RWPE2 (cell line): ENCODE measurements at regions not wholly inside any gene's neighbourhood (a gene's known extent, or its start where the extent isn't known, plus 50 kb on each side); places are given as distances from the start of the nearest gene placed in this dataset.
"Not testable (repeated sequence)": the region's sequence is repeated elsewhere in the genome, so short reads cannot be mapped to it uniquely, and the experiment has no call there.

Experiments
- ATAC-seq: fragments of 200-7000 bp; cut with Tn5 transposase; 3 replicates; pipeline ENCODE4 v1.9.1; 2021; ENCODE audit warnings: low read depth
- DNase-seq: peaks from one replicate; pipeline ENCODE4 v3.0.0-alpha.2; 2020; ENCODE audit warnings: low spot score
- H3K27ac ChIP-seq: fragments of 450-650 bp; 2 replicates; pipeline ENCODE4 v1.5.1; 2017; ENCODE audit warnings: mild to moderate bottlenecking; ENCODE audit not compliant: poor library complexity, severe bottlenecking
- H3K27me3 ChIP-seq: fragments of 250-450 bp; sonication (Bioruptor Pico); 2 replicates; pipeline ENCODE4 v1.5.1; 2021; ENCODE audit warnings: mild to moderate bottlenecking, moderate library complexity; ENCODE audit not compliant: insufficient read depth, poor library complexity, severe bottlenecking
- H3K36me3 ChIP-seq: fragments of 250-450 bp; sonication (Bioruptor Pico); 2 replicates; pipeline ENCODE4 v1.5.1; 2020; ENCODE audit warnings: low read depth, mild to moderate bottlenecking, moderate library complexity
- H3K4me1 ChIP-seq: fragments of 250-450 bp; sonication (Bioruptor Pico); 2 replicates; pipeline ENCODE4 v1.5.1; 2021; ENCODE audit warnings: mild to moderate bottlenecking, moderate library complexity; ENCODE audit not compliant: insufficient read depth, poor library complexity, severe bottlenecking
- H3K4me3 ChIP-seq: fragments of 250-450 bp; sonication (Bioruptor Pico); 2 replicates; pipeline ENCODE4 v1.5.1; 2021; ENCODE audit warnings: mild to moderate bottlenecking, moderate library complexity; ENCODE audit not compliant: severe bottlenecking
- H3K9me3 ChIP-seq: fragments of 250-450 bp; sonication (Bioruptor Pico); 2 replicates; pipeline ENCODE4 v1.5.1; 2021; ENCODE audit warnings: mild to moderate bottlenecking, moderate library complexity; ENCODE audit not compliant: severe bottlenecking
- TF ChIP-seq, protein P1 (sequence below): fragments of 450-650 bp; IDR thresholded peaks from one replicate; pipeline ENCODE4 v1.5.1; 2017; ENCODE audit warnings: mild to moderate bottlenecking, moderate library complexity; ENCODE audit not compliant: poor library complexity, severe bottlenecking

DNA sequence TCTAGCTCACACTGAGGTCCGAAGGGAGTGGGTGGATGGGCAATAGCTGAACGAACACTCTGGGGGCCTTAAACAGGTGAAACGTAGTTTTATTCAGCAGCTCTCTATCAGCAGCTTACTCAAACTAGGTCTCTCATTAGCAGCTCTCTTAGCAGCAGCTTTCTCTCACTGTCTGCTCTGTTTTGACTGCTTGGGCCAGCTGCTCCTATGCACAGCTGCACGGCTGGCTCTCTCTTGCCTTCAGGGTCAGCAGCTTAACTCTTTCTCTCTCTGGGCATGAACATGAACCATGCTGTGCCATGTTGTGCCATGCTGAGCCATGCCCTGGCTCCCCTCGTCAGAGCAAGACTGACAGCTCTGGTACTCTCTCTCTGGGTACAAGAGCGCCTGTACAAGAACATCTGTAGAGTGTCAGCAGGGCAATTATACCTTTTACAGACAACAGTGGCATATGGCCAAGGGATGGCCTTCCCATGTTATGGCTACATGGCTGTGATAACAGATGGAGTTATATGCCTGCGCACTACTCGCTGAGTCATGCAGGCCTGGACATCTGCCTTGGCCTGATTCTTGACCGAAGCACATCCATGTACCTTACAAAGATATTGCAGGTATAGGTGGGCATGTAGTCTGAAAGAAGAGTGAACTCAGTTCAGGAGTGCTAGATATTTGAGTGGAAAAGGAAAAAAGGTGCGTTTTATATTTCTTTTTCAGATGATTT lies 152.4 kb downstream of the LEPR start:
- Histone ChIP-seq H3K36me3 (no peaks in the 10 kb centered on the region), H3K4me3 (no peak overlapping the region), H3K4me1 (no peaks in the 10 kb centered on the region), H3K9me3 (no peaks in the 10 kb centered on the region), H3K27me3 (no peaks in the 10 kb centered on the region), H3K27ac (no peak overlapping the region)
- no peak for ATAC-seq
- TF ChIP-seq, protein P1, sequence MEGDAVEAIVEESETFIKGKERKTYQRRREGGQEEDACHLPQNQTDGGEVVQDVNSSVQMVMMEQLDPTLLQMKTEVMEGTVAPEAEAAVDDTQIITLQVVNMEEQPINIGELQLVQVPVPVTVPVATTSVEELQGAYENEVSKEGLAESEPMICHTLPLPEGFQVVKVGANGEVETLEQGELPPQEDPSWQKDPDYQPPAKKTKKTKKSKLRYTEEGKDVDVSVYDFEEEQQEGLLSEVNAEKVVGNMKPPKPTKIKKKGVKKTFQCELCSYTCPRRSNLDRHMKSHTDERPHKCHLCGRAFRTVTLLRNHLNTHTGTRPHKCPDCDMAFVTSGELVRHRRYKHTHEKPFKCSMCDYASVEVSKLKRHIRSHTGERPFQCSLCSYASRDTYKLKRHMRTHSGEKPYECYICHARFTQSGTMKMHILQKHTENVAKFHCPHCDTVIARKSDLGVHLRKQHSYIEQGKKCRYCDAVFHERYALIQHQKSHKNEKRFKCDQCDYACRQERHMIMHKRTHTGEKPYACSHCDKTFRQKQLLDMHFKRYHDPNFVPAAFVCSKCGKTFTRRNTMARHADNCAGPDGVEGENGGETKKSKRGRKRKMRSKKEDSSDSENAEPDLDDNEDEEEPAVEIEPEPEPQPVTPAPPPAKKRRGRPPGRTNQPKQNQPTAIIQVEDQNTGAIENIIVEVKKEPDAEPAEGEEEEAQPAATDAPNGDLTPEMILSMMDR, result no peak
- no peak for DNase-seq

DNA sequence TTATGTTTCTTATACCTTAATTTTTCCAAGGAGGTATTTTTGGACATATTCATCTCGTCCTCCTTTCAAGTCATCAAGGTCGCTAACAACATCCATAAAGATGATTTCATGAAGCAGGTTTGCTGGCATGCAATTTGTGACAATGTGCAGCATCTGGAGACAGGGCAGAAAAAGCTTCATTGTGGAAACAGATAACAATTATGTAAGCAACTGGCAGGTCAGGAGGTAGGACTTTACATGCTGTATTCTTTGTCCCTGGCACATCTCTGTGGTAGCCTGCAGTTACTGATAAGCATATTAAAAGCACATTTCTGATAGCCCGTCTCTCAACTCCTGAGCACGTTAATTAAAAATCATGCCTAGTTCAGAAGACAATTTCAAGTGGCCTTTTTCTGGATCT lies 156.8 kb downstream of the LEPR start:
- Histone ChIP-seq H3K4me1 (no peaks in the 10 kb centered on the region), H3K9me3 (no peaks in the 10 kb centered on the region), H3K27me3 (no peaks in the 10 kb centered on the region), H3K4me3 (no peak overlapping the region), H3K36me3 (no peaks in the 10 kb centered on the region), H3K27ac (no peak overlapping the region)
- DNase-seq, result no peak
- TF ChIP-seq, protein P1, result no peak
- no peak for ATAC-seq

DNA sequence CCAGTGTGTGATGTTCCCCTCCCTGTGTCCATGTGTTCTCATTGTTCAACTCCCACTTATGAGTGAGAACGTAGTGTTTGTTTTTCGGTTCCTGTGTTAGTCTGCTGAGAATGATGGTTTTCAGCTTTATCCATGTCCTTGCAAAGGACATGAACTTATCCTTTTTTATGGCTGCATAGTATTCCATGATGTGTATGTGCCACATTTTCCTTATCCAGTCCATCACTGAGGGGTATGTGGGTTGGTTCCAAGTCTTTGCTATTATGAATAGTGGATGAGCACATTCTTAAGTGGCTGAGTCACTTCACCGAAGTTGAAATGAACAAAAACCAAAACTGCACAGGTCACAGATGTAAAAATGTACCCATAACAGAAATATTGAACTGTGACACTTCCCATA lies 157.5 kb downstream of the LEPR start:
- not testable (repeated sequence) for H3K4me3 ChIP-seq, H3K27me3 ChIP-seq, H3K27ac ChIP-seq, H3K36me3 ChIP-seq, H3K9me3 ChIP-seq, H3K4me1 ChIP-seq, ATAC-seq, DNase-seq

DNA sequence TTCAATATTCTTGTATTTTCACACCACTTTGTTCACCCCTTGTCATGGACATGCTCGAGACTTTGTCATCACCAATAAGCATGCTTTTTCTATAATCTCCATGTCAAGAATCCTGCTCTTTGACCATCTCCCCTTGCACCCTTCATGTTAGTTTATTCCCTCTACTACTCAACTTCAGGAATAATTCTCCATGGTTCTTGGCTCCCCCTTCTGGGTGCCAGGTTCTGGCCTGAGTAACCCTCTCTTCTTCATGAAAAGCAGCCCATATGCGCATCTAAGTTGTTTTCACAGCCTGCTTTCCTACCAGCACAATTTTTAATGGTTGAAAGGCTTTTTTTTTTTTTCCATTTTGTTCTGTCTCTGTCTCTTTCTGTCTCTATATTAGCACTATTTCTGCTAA lies 160.7 kb downstream of the LEPR start:
- Histone ChIP-seq H3K27me3 (no peaks in the 10 kb centered on the region), H3K9me3 (no peaks in the 10 kb centered on the region), H3K4me1 (no peaks in the 10 kb centered on the region), H3K4me3 (no peak overlapping the region), H3K36me3 (no peaks in the 10 kb centered on the region), H3K27ac (no peak overlapping the region)
- DNase-seq (no peak), ATAC-seq (no peak)
- TF ChIP-seq, protein P1, result no peak

DNA sequence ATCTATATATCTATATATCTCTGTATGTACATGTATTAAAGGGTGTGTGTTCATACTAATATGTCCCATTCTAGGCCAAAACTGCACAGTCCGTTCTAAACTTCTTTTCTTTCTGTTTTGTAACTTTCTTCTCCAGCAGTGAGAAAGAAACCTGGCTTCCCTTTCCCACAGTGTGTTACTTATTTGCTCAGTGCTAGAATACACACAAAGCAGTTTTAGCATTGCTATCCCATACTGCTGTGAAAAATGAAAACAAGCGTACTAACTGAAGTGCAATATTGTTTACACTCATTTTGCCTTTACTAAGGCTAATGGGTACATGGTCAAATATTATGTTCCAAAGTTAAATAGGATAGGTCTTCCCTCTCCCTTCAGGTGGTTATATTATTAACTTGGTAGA lies 163.9 kb downstream of the LEPR start:
- H3K9me3 ChIP-seq, result no peaks in the 10 kb centered on the region
- no peaks in the 10 kb centered on the region for H3K36me3 ChIP-seq
- ATAC-seq, result no peak
- DNase-seq, result no peak
- H3K4me3 ChIP-seq, result no peak overlapping the region
- no peaks in the 10 kb centered on the region for H3K27me3 ChIP-seq
- TF ChIP-seq, protein P1, result no peak
- H3K4me1 ChIP-seq, result no peaks in the 10 kb centered on the region
- H3K27ac ChIP-seq, result no peak overlapping the region
